ENCODE measurements at regions not wholly inside any gene's neighbourhood (a gene's known extent, or its start where the extent isn't known, plus 50 kb on each side); places are given as distances from the start of the nearest gene placed in this dataset.

- TF ChIP-seq POLR2AphosphoS5 (IDR thresholded peaks at IDR 0.05; ENCODE audit: low read depth, low read length) (no peak), POLR2A (IDR thresholded peaks at IDR 0.05; ENCODE audit: low read depth, low read length) (no peak), TAF1 (IDR thresholded peaks at IDR 0.05; ENCODE audit: borderline replicate concordance, low read depth, low read length) (no peak)
These were observed 360.8 kb upstream of the KCNN2 start for GRCh38 chr5:114001076-114001475.

All from GM12892 (cell line).